ENCODE measurements at regions not wholly inside any gene's neighbourhood (a gene's known extent, or its start where the extent isn't known, plus 50 kb on each side); places are given as distances from the start of the nearest gene placed in this dataset.

GRCh38 chr4:60617731-60618130 is 582.4 kb upstream of the ADGRL3 start:
- Histone ChIP-seq H3K27me3 (no peaks in the 10 kb centered on the region), H3K4me1 (no peaks in the 10 kb centered on the region), H3K9me3 (peaks cover 0 to 23% (median 0%) of the 10 kb centered on the region in 12 donors), H3K4me3 (no peak overlapping the region), H3K27ac (no peak overlapping the region), H3K36me3 (no peaks in the 10 kb centered on the region)
- 80 to 91% (median 86%) methylated on average over 4 of the region's 4 CpGs for WGBS, 4 donors
- DNase-seq (no peak), ATAC-seq (no peak)
- TF ChIP-seq POLR2A (IDR thresholded peaks at IDR 0.05) (no peak), CTCF (IDR thresholded peaks at IDR 0.05) (no peak)
- intact Hi-C loops (cut with DNase I), result no loop called here

DNA sequence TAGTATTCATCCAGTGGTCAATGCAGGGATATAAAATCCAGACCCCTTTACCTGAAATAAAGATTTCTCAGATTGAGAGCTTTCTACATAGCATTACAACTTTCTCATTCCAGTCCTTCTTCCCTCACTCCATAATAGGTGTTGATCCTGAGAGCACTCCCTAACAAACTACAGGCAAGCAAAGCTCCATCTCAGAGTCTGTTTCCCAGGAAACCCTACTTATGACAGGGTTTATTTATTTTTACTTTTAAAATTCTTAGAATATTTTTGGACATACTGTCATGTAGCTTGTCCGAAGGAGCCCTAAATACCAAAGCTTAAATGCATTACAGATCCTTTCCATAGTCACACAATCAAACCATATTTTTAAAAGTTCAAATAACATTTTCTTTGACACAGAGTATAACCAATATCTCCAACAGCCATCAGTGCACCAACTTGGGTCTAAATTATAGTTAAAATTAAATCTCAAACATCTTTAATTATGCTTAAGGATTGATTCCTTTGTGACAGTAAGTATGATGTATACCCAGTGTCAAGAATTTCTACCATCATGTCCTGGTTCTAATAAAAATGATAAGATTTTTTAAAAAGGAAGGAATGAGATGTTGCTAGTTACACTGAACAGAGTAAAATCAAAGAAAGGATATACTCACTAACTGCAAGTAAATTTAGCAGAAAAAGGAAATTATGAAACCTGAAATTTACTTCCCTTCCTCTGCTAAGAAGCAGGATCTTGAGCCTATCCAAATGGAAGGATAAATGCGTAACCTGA is 580.4 kb upstream of the ADGRL3 start:
- Histone ChIP-seq H3K27me3 (no peaks in the 10 kb centered on the region), H3K4me3 (no peak overlapping the region), H3K36me3 (no peaks in the 10 kb centered on the region), H3K9me3 (peaks cover 0 to 24% (median 0%) of the 10 kb centered on the region in 12 donors), H3K27ac (no peak overlapping the region), H3K4me1 (no peaks in the 10 kb centered on the region)
- DNase-seq, result no peak
- TF ChIP-seq POLR2A (IDR thresholded peaks at IDR 0.05) (no peak), CTCF (IDR thresholded peaks at IDR 0.05) (no peak)
- no peak for ATAC-seq
- 67 to 71% (median 68%) methylated on average over 2 of the region's 2 CpGs for WGBS, 4 donors
- intact Hi-C loops (cut with DNase I), result no loop called here

DNA sequence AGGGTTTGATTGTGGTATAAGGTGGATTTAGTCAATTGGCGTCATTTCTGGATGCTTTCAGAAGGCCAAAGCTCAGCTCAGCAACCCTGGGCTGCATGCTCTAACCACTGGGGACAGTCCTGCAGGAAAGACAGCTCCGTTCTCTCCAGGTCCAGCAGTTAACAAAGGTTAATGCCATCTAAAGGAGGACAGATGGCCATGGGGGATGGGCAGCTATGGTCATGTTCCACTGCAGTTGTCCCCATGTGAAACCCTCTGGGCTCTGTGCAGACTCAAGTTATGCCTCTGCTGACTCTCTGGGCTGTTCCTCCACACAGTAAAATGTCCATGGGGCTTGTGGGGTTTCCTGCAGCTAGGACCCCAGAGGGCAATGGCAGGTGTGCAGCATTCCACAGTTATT is 562.1 kb upstream of the ADGRL3 start:
- ATAC-seq (no peak), DNase-seq (no peak)
- Histone ChIP-seq H3K4me3 (no peak overlapping the region), H3K4me1 (no peaks in the 10 kb centered on the region), H3K27me3 (no peaks in the 10 kb centered on the region), H3K36me3 (no peaks in the 10 kb centered on the region), H3K27ac (no peak overlapping the region), H3K9me3 (peaks cover 0 to 42% (median 8%) of the 10 kb centered on the region in 12 donors)
- TF ChIP-seq POLR2A (IDR thresholded peaks at IDR 0.05), result no peak
- intact Hi-C loops (cut with DNase I), result no loop called here
- WGBS, 4 donors, result 64 to 80% (median 69%) methylated on average over 2 of the region's 2 CpGs

GRCh38 chr4:60648774-60649173 is 551.4 kb upstream of the ADGRL3 start:
- intact Hi-C loops (cut with DNase I), result no loop called here
- no peak overlapping the region for H3K27ac ChIP-seq

More at GRCh38 chr4:60648774-60649173, 551.4 kb upstream of the ADGRL3 start:
- peaks cover 0 to 18% (median 3%) of the 10 kb centered on the region in 12 donors for H3K9me3 ChIP-seq
- DNase-seq, result no peak
- no peak overlapping the region for H3K4me3 ChIP-seq
- 58 to 78% (median 71%) methylated on average over 2 of the region's 2 CpGs for WGBS, 4 donors
- TF ChIP-seq POLR2A (IDR thresholded peaks at IDR 0.05), result no peak
- TF ChIP-seq CTCF (IDR thresholded peaks at IDR 0.05), result no peak
- H3K27me3 ChIP-seq, result no peaks in the 10 kb centered on the region
- no peaks in the 10 kb centered on the region for H3K36me3 ChIP-seq
- ATAC-seq, result no peak
- H3K4me1 ChIP-seq, result no peaks in the 10 kb centered on the region

All from heart left ventricle (tissue), 16 donors.